ENCODE measurements at regions not wholly inside any gene's neighbourhood (a gene's known extent, or its start where the extent isn't known, plus 50 kb on each side); places are given as distances from the start of the nearest gene placed in this dataset.

- Histone ChIP-seq H3K27me3 (ENCODE audit: control insufficient read depth in 1 of 2, insufficient read depth in 2 of 2, low read length in 2 of 2) (no peaks in the 10 kb centered on the region), H3K4me1 (ENCODE audit: insufficient read depth, low read length) (no peaks in the 10 kb centered on the region), H3K27ac (ENCODE audit: low read depth in 1 of 2, low read length in 2 of 2) (no peak overlapping the region), H3K4me3 (ENCODE audit: low read length) (no peak overlapping the region), H3K36me3 (ENCODE audit: insufficient read depth, low read length) (no peaks in the 10 kb centered on the region), H3K9me3 (ENCODE audit: control insufficient read depth in 1 of 2, insufficient read depth in 1 of 2, low read length in 2 of 2) (no peaks in the 10 kb centered on the region)
- ChIA-PET CTCF (no interaction called here), POLR2A (no interaction called here)
- H3K27ac Mint-ChIP-seq = no peak overlapping the region
- H3K36me3 Mint-ChIP-seq (ENCODE audit: low read depth) = no peaks in the 10 kb centered on the region
- H3K4me1 Mint-ChIP-seq (ENCODE audit: low read depth) = no peaks in the 10 kb centered on the region
- no peaks in the 10 kb centered on the region for H3K27me3 Mint-ChIP-seq
- no peak for ATAC-seq (ENCODE audit: poor library complexity)
- intact Hi-C loops (cut with DNase I, micrococcal nuclease) = no loop called here
- no peak overlapping the region for H3K4me3 Mint-ChIP-seq
- TF ChIP-seq CTCF (IDR thresholded peaks at IDR 0.05) = no peak
- no peak for DNase-seq
- H3K9me3 Mint-ChIP-seq = peaks cover 2% of the 10 kb centered on the region
Observed at GRCh38 chr11:15858881-15859280, 497.5 kb downstream of the SOX6 start.

- Mint-ChIP-seq H3K4me3 (no peak overlapping the region), H3K36me3 (ENCODE audit: low read depth) (no peaks in the 10 kb centered on the region), H3K27me3 (no peaks in the 10 kb centered on the region), H3K27ac (no peak overlapping the region), H3K9me3 (peaks cover 2% of the 10 kb centered on the region), H3K4me1 (ENCODE audit: low read depth) (no peaks in the 10 kb centered on the region)
- intact Hi-C loops (cut with DNase I, micrococcal nuclease) = no loop called here
- H3K27me3 ChIP-seq (ENCODE audit: control insufficient read depth in 1 of 2, insufficient read depth in 2 of 2, low read length in 2 of 2) = no peaks in the 10 kb centered on the region
- no peak overlapping the region for H3K27ac ChIP-seq (ENCODE audit: low read depth in 1 of 2, low read length in 2 of 2)
- no peak for DNase-seq
- TF ChIP-seq CTCF (IDR thresholded peaks at IDR 0.05) = no peak
- no peak for ATAC-seq (ENCODE audit: poor library complexity)
- ChIA-PET POLR2A (no interaction called here), CTCF (no interaction called here)
- no peaks in the 10 kb centered on the region for H3K36me3 ChIP-seq (ENCODE audit: insufficient read depth, low read length)
- H3K9me3 ChIP-seq (ENCODE audit: control insufficient read depth in 1 of 2, insufficient read depth in 1 of 2, low read length in 2 of 2) = no peaks in the 10 kb centered on the region
- H3K4me3 ChIP-seq (ENCODE audit: low read length) = no peak overlapping the region
- H3K4me1 ChIP-seq (ENCODE audit: insufficient read depth, low read length) = no peaks in the 10 kb centered on the region
Observed at GRCh38 chr11:15859411-15859810, 496.9 kb downstream of the SOX6 start.

- Mint-ChIP-seq H3K36me3 (ENCODE audit: low read depth) (no peaks in the 10 kb centered on the region), H3K4me3 (no peak overlapping the region), H3K9me3 (peaks cover 2% of the 10 kb centered on the region), H3K27me3 (no peaks in the 10 kb centered on the region), H3K4me1 (ENCODE audit: low read depth) (no peaks in the 10 kb centered on the region), H3K27ac (no peak overlapping the region)
- ChIA-PET POLR2A (no interaction called here), CTCF (no interaction called here)
- intact Hi-C loops (cut with DNase I, micrococcal nuclease) = no loop called here
- ATAC-seq (ENCODE audit: poor library complexity) (no peak), DNase-seq (no peak)
- Histone ChIP-seq H3K4me3 (ENCODE audit: low read length) (no peak overlapping the region), H3K36me3 (ENCODE audit: insufficient read depth, low read length) (no peaks in the 10 kb centered on the region), H3K9me3 (ENCODE audit: control insufficient read depth in 1 of 2, insufficient read depth in 1 of 2, low read length in 2 of 2) (no peaks in the 10 kb centered on the region), H3K27me3 (ENCODE audit: control insufficient read depth in 1 of 2, insufficient read depth in 2 of 2, low read length in 2 of 2) (no peaks in the 10 kb centered on the region), H3K27ac (ENCODE audit: low read depth in 1 of 2, low read length in 2 of 2) (no peak overlapping the region), H3K4me1 (ENCODE audit: insufficient read depth, low read length) (no peaks in the 10 kb centered on the region)
- TF ChIP-seq CTCF (IDR thresholded peaks at IDR 0.05) = no peak
Observed at GRCh38 chr11:15861256-15861655, 495.1 kb downstream of the SOX6 start.
